Activated naive CD8-positive, alpha-beta T cell treated with anti-CD3 and anti-CD28 coated beads, Interleukin-2, amount 50 U/mL, for 24 hours (primary cell): ENCODE measurements at regions not wholly inside any gene's neighbourhood (a gene's known extent, or its start where the extent isn't known, plus 50 kb on each side); places are given as distances from the start of the nearest gene placed in this dataset.
"Not testable (repeated sequence)": the region's sequence is repeated elsewhere in the genome, so short reads cannot be mapped to it uniquely, and the experiment has no call there.

ENCODE experiments used
- ATAC-seq: fragments of 150-1000 bp; cut with Tn5 transposase; one replicate; pipeline ENCODE4 v1.10.0; 2021
- DNase-seq: peaks from one replicate; pipeline ENCODE4 v3.0.0; 2021
- H3K27ac Mint-ChIP-seq: one replicate; pipeline ENCODE4 v1.8.0; 2021; ENCODE audit warnings: mild to moderate bottlenecking, mixed read lengths
- H3K27me3 Mint-ChIP-seq: one replicate; pipeline ENCODE4 v1.8.0; 2021; ENCODE audit warnings: mixed read lengths
- H3K36me3 Mint-ChIP-seq: one replicate; pipeline ENCODE4 v1.8.0; 2021; ENCODE audit warnings: low read depth, mixed read lengths
- H3K4me1 Mint-ChIP-seq: one replicate; pipeline ENCODE4 v1.8.0; 2021; ENCODE audit warnings: mixed read lengths
- H3K4me3 Mint-ChIP-seq: one replicate; pipeline ENCODE4 v1.8.0; 2021; ENCODE audit warnings: mild to moderate bottlenecking, moderate library complexity, mixed read lengths
- H3K9me3 Mint-ChIP-seq: one replicate; pipeline ENCODE4 v1.8.0; 2021; ENCODE audit warnings: mixed read lengths

DNA sequence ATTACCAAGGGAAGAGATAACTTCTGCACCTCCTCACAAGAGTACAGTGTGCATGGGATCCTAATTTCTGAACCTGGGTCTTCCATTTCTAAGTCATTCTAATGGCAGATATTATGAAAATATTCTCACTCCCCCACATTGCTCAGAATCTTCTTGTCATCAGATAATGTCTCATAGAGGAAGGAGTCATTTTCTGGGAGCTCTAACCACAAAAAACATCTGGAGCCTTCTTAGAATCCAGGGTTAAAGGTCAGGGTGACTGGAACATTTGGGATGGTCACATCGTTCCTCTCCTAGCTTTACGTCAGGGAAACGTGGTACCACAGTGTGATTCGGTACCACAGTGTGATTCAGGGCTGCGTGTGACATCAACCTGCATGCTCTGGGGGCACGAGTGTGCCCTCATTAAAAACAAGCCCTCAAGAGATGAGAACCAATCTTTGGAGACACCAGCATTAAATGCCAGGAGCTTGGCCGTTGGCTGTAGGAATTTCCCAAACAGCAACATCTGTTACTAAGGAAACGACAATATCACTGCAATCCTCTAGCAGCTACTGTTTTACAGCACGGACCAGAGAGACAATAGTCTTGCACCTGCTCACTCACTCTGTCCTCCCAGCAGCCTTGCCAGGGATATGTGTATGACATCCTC, 179.1 kb downstream of the PSMG1 start:
- peak overlapping the region; percentile 78 for H3K27ac Mint-ChIP-seq
- H3K27me3 Mint-ChIP-seq = peaks cover 3% of the 10 kb centered on the region
- no peaks in the 10 kb centered on the region for H3K36me3 Mint-ChIP-seq
- peak; percentile 73 for ATAC-seq
- peaks cover 45% of the 10 kb centered on the region for H3K4me1 Mint-ChIP-seq
- no peaks in the 10 kb centered on the region for H3K9me3 Mint-ChIP-seq
- H3K4me3 Mint-ChIP-seq = no peak overlapping the region
- DNase-seq = peak; percentile 20

DNA sequence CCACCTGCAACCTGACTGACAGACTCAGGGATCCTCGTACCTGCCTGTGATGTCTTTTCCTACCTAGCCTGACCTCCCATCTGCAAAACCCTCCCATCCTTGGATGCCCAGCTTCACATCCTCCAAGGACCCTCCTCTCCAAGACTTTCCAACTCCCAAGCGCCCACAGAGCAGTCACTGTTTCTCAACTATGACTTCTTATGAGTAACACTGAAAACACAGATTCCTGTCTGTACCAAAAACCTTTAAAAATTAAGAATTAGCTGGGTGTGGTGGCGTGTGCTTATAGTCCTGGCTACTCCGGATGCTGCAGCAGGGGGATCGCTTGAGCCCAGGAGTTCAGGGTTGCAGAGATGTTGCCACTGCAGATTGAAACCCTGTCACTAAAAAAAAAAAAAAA, 181.9 kb downstream of the PSMG1 start:
- no peak for DNase-seq
- H3K27ac Mint-ChIP-seq = no peak overlapping the region
- H3K4me3 Mint-ChIP-seq = no peak overlapping the region
- H3K36me3 Mint-ChIP-seq = no peaks in the 10 kb centered on the region
- peaks cover 50% of the 10 kb centered on the region for H3K4me1 Mint-ChIP-seq
- H3K27me3 Mint-ChIP-seq = peaks cover 8% of the 10 kb centered on the region
- H3K9me3 Mint-ChIP-seq = no peaks in the 10 kb centered on the region
- no peak for ATAC-seq

DNA sequence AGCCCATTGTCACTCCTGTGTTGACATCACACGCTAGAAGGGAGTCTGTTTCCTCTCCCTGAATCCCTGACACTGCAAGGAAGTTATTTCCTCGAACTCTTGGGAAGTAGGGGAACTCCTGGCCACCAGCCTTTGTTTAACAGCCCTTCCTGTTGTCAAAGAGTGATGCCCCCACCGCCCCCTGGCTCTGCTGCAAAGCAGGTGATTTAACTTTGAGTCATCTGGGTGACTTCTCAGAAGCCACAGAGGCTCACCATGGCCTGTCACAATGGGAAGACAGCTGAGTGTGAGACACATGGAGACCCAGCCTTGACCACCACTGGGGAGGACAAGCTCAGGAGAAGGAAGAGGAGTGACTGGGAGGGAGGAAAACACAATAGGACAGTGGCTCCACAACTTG, 182.8 kb downstream of the PSMG1 start:
- ATAC-seq = peak; percentile 66
- peak; percentile 29 for DNase-seq
- Mint-ChIP-seq H3K27me3 (peaks cover 8% of the 10 kb centered on the region), H3K27ac (peak overlapping the region; percentile 7), H3K4me1 (peaks cover 49% of the 10 kb centered on the region), H3K36me3 (no peaks in the 10 kb centered on the region), H3K4me3 (no peak overlapping the region), H3K9me3 (no peaks in the 10 kb centered on the region)

DNA sequence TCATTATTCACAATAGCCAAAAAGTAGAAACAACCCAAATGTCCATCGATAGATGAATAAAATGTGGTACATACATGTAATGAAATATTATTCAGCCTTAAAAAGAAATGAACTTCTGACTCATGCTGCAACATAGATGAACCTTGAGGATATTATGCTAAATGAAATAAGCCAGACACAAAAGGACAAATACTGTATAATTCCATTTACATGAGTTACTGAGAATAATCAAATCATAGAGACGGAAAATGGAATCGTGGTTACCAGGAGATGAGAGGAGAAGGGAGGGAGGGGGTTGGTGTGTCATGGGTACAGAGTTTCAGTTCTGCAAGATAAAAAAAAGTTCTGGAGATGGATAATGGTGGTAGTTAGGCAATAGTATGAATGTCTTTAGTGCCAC, 184.1 kb downstream of the PSMG1 start:
- ATAC-seq (peak; percentile 20), DNase-seq (no peak)
- Mint-ChIP-seq H3K4me1 (peaks cover 37% of the 10 kb centered on the region), H3K4me3 (no peak overlapping the region), H3K27me3 (peaks cover 10% of the 10 kb centered on the region), H3K9me3 (no peaks in the 10 kb centered on the region), H3K27ac (peak overlapping the region; percentile 23), H3K36me3 (no peaks in the 10 kb centered on the region)

DNA sequence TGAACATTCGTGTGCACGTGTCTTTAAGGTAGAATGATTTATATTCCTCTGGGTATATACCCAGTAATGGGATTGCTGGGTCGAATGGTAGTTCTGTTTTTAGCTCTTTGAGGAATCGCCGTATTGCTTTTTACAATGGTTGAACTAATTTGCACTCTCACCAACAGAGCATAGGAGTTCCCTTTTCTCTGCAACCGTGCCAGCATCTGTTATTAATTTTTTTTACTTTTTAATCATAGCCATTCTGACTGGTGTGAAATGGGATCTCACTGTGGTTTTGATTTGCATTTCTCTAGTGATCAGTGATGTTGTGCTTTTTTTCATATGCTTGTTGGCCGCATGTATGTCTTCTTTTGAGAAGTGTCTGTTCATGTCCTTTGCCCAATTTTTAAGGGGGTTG, 185.0 kb downstream of the PSMG1 start:
- H3K4me3 Mint-ChIP-seq, H3K27ac Mint-ChIP-seq, H3K9me3 Mint-ChIP-seq, DNase-seq, H3K36me3 Mint-ChIP-seq, ATAC-seq, H3K27me3 Mint-ChIP-seq: not testable (repeated sequence)
- H3K4me1 Mint-ChIP-seq = peaks cover 28% of the 10 kb centered on the region

DNA sequence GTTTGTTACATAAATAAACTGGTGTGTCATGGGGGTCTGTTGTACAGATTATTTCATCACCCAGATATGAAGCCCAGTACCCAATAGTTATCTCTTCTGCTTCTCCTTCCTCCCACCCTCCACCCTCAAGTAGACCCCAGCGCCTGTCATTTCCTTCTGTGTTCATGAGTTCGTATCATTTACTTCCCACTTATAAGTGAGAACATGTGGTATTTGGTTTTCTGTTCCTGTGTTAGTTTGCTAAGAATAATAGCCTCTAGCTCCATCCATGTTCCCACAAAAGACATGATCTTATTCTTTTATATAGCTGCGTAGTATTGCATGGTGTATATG, 185.4 kb downstream of the PSMG1 start:
- not testable (repeated sequence) for H3K9me3 Mint-ChIP-seq, H3K27me3 Mint-ChIP-seq, H3K27ac Mint-ChIP-seq, H3K36me3 Mint-ChIP-seq, ATAC-seq, DNase-seq, H3K4me3 Mint-ChIP-seq
- peaks cover 26% of the 10 kb centered on the region for H3K4me1 Mint-ChIP-seq

DNA sequence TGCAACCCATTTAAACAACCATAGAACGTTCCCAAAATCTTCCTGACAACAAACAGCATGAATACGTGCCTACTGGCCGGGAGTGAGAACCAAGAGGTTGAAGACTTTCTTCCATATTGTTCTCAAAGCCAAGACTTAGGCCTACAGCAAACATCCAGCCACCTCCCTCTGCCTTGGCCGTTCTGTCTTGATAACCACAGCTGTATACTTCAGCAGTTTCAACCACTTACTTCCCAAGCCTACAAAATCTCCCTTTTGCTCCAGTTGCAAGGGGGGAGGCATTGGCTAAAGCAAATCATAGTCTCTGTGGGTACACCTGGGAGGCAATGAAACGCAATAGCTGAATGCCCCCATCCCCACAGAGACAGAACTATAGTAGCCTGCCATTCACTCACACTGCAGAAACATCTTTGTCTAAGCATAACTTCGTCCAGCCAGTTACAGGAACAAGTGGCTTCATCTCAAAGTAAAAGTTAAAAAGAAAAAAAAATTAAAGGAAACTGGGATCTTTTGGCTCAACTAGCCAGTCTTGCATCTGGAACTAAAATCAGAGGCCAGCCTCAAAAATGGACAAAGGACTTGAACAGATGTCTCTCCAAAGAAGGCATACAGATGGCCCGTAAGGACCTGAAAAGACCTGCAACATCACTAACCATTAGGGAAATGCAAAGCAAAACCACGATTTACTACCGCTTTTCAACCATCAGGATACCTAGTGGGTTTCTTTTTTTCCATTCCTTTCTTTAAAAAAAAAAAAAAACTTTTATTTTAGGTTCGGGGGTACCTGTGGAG, 186.0 kb downstream of the PSMG1 start:
- Mint-ChIP-seq H3K4me3 (no peak overlapping the region), H3K36me3 (no peaks in the 10 kb centered on the region), H3K27me3 (peaks cover 10% of the 10 kb centered on the region), H3K9me3 (no peaks in the 10 kb centered on the region), H3K4me1 (peaks cover 26% of the 10 kb centered on the region), H3K27ac (no peak overlapping the region)
- DNase-seq = no peak
- no peak for ATAC-seq

DNA sequence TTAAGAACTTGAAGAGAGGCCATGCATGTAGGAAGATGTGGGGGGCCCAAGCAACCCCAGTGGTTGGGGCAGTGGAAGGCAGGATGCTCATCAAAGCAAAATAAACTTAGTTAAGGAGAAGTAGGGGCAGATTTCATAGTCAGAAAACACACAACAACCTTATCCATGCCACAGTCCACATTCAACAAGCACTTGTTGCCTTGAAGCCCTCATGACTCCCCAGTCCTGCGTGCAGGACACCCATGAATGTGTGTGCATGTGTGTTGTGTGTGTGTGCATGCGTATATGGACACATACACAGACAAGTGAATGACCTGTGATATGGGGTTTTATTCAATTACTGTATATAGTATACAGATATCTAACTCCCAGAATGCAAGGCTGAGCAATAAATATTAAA, 186.9 kb downstream of the PSMG1 start:
- Mint-ChIP-seq H3K4me3 (no peak overlapping the region), H3K4me1 (peaks cover 26% of the 10 kb centered on the region), H3K36me3 (no peaks in the 10 kb centered on the region), H3K9me3 (no peaks in the 10 kb centered on the region), H3K27me3 (peaks cover 10% of the 10 kb centered on the region), H3K27ac (no peak overlapping the region)
- DNase-seq (no peak), ATAC-seq (no peak)

DNA sequence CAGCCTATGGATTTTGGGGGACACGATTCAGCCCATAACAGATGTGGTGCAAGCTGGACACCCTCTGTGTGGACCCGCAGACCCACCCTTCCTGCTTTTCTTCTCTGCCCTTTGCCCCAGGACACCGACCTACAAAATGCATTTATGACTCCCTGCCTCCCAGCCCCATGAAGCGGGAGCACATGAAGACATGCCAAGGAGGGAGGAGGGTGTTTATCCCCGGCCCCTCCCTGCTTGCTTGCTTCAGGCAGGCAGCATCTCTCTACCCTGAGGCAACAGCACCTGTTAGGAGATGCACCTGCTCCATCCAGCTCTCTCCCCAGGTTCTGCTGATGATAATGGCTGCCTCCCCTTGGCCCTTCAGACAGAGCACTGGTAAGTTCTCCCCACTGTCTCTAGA, 187.5 kb downstream of the PSMG1 start:
- no peak overlapping the region for H3K4me3 Mint-ChIP-seq
- no peak for DNase-seq
- no peak overlapping the region for H3K27ac Mint-ChIP-seq
- peaks cover 21% of the 10 kb centered on the region for H3K4me1 Mint-ChIP-seq
- ATAC-seq = no peak
- no peaks in the 10 kb centered on the region for H3K9me3 Mint-ChIP-seq
- H3K27me3 Mint-ChIP-seq = peaks cover 11% of the 10 kb centered on the region
- H3K36me3 Mint-ChIP-seq = no peaks in the 10 kb centered on the region

DNA sequence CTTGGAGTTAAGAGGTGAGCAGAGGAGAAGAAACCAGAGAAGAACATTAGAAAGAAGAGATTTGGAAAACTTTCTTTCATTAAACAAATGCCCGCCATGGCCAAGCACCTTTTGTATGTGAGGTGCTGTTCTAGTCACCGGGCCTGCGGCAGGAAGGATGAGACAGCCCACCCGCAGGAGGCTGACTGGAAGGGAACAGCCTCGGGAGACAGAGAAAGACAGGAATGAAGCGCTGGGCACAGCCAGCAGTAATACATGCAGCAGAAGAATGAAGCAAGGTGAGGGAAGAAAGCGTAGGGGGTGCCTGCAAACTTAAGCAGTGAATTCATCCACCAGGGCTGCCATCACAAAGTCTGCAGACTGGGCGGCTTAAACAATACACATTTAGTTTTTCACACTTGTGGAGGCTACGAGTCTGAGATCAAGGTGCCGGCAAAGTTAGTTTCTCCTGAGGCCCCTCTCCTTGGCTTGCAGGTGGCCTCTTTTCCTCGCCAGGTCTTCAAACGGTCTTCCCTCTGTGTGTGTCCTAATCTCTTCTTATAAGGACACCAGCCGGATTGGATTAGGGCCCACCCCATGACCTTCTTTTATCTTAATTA, 188.1 kb downstream of the PSMG1 start:
- H3K36me3 Mint-ChIP-seq = no peaks in the 10 kb centered on the region
- no peak for ATAC-seq
- H3K4me1 Mint-ChIP-seq = peaks cover 16% of the 10 kb centered on the region
- DNase-seq = no peak
- no peak overlapping the region for H3K27ac Mint-ChIP-seq
- H3K4me3 Mint-ChIP-seq = no peak overlapping the region
- no peaks in the 10 kb centered on the region for H3K9me3 Mint-ChIP-seq
- peaks cover 13% of the 10 kb centered on the region for H3K27me3 Mint-ChIP-seq

DNA sequence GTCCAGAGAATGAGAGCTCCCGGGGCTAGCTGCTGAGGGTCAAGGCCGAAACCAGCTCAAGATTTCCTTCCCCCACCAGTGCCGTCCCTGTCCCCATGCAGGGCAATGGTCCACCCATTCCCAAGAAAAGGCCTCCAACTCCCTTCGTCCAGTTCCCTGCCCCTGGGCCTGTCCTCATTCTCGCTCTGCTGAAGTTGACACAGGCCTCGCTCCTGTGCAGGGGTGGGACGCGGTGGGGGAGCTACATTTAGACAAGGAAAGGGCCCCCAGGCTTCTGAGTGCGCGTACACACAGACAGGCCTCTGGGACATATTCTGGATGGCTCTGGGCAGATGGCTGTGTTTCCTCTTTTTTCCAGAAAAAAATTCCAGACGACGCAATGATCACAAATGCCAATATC, 188.3 kb downstream of the ETS2 start:
- no peaks in the 10 kb centered on the region for H3K9me3 Mint-ChIP-seq
- H3K27ac Mint-ChIP-seq = no peak overlapping the region

DNA sequence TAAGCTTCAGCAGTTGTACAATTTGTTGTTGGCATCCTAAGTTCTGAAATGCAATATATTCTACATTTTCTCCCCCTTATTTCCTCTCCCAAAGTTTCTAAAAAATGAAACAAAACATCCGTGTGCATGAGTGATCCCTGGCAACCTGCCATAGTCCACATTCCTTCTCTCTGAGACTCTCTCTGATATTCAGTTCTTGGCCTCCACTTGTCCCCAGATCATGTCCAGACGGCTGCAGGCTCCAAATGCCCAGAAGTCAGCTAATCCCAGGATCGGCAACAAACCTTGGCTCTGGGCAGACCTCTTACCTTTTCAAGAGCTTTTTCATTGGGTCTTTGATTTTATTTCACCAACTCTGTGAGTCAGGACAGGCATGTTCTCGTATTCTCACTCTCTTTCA, 187.8 kb downstream of the ETS2 start:
- DNase-seq = no peak
- no peak overlapping the region for H3K27ac Mint-ChIP-seq

More for the DNA sequence above, 188.3 kb downstream of the ETS2 start:
- no peak for ATAC-seq
- no peak overlapping the region for H3K4me3 Mint-ChIP-seq
- H3K36me3 Mint-ChIP-seq = no peaks in the 10 kb centered on the region
- H3K4me1 Mint-ChIP-seq = peaks cover 4% of the 10 kb centered on the region
- peaks cover 16% of the 10 kb centered on the region for H3K27me3 Mint-ChIP-seq
- DNase-seq = no peak

DNA sequence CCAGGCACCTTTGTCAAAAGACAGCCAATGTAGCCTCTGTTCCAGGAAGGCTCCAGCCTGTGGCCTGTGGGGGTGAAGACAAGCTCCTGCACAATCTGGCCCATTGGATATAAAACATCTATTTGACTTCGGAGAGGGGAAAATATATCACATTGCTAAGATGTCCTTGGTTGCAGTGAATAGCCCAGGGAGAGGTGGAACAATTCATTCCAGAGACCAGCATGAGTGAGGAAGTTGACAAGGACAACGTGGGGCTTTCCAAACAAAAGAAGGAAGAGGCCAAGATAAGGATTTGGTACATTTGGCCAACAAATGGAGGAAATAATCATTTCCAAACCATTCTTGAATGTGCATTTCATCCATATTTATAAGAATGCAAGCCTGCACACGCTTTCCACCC, 187.0 kb downstream of the ETS2 start:
- Mint-ChIP-seq H3K4me1 (peaks cover 2% of the 10 kb centered on the region), H3K9me3 (no peaks in the 10 kb centered on the region), H3K4me3 (no peak overlapping the region), H3K27me3 (peaks cover 25% of the 10 kb centered on the region), H3K36me3 (no peaks in the 10 kb centered on the region), H3K27ac (no peak overlapping the region)
- DNase-seq = no peak
- no peak for ATAC-seq

More for the DNA sequence above, 187.8 kb downstream of the ETS2 start:
- peaks cover 21% of the 10 kb centered on the region for H3K27me3 Mint-ChIP-seq
- H3K4me3 Mint-ChIP-seq = no peak overlapping the region
- no peak for ATAC-seq
- peaks cover 5% of the 10 kb centered on the region for H3K4me1 Mint-ChIP-seq
- H3K9me3 Mint-ChIP-seq = no peaks in the 10 kb centered on the region
- no peaks in the 10 kb centered on the region for H3K36me3 Mint-ChIP-seq

DNA sequence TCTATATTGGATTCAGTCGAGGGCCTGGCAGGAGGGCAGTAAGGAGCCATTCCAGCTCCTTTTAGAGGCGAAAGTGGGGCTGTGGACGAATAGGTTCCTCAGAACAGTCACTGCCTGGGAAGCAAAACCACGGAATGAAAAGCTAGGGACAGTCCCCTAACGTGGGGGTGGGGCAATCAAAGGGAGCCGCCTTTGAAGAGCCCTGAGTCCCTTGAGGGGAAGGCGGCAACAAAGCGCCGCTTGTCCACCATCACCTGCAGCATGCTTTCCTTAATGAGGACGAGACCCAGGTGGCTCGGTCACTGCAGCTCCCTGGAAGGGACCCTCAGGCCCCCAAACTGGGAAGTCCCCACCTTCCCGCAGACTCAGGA, 184.7 kb downstream of the ETS2 start:
- ATAC-seq (no peak), DNase-seq (no peak)
- H3K27me3 Mint-ChIP-seq = peaks cover 47% of the 10 kb centered on the region
- H3K27ac Mint-ChIP-seq = no peak overlapping the region
- peaks cover 11% of the 10 kb centered on the region for H3K4me1 Mint-ChIP-seq
- H3K36me3 Mint-ChIP-seq = no peaks in the 10 kb centered on the region
- no peak overlapping the region for H3K4me3 Mint-ChIP-seq
- no peaks in the 10 kb centered on the region for H3K9me3 Mint-ChIP-seq

DNA sequence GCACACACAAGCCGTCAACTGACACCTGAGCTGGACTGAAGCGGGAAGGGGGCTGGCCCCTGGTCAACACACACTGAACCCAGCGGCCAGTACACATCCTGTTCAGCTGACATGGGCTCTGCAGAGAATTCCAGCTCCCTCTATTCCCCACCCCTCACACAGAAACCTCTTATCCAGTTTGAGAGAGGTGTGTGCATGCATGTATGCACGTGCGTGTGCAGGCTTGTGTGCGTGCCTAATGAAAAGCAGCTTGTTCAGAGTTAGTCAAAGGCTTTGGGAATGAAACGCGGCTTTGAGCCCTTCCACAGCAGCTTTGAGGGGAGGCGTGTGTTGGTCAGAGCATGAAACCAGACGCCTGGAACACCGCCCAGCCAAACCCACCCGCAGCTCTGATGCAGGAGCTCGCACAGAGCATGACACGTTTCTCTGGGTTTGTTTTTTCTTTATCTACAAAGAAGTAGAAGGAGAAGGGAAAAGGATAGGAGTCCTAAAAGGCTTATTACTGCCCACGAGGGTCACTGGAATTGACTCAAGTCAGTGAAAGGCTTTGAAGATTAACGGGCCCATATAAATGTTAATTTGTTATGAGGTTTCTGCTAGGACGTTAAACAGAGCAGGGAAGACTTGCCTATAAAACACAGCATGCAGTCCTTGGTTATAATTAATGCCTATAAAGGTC, 184.2 kb downstream of the ETS2 start:
- DNase-seq (no peak), ATAC-seq (no peak)
- H3K4me3 Mint-ChIP-seq = no peak overlapping the region
- peaks cover 52% of the 10 kb centered on the region for H3K27me3 Mint-ChIP-seq
- H3K36me3 Mint-ChIP-seq = no peaks in the 10 kb centered on the region
- no peaks in the 10 kb centered on the region for H3K9me3 Mint-ChIP-seq
- peaks cover 17% of the 10 kb centered on the region for H3K4me1 Mint-ChIP-seq
- no peak overlapping the region for H3K27ac Mint-ChIP-seq
